ENCODE measurements at regions not wholly inside any gene's neighbourhood (a gene's known extent, or its start where the extent isn't known, plus 50 kb on each side); places are given as distances from the start of the nearest gene placed in this dataset.

DNA sequence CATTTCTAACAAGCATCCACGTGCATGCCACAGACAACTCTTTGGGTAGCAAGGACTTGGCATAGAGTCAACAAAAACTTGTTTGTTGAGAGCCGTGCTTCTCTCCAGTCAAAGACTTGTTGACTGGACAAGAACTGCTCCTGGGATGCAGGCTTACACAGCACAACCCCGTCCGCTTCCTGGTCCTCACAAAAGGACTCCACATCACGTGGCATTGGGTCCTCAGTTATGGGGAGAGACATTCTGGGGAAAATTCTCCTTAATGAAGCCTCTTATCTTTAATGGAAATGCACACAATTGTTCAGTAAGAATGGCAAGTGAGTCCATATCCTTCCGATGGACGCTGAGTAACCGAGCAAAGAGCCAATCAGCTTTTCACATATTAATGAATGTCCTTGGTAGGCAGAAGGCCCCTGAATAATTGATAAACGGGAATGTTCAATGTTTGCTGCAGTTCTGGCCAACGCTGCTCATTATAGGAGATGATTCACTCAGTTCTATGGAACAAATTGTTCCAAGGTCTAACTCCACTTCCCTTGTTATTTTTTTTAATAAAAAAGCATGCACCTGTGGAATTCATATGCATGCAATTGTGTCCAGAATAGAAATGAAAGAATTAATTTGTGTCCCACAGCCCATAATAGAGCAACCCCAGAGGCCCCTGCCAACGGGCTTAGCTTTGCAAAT, 97.0 kb upstream of the ZNF366 start (continued):
- TF ChIP-seq, protein P1, sequence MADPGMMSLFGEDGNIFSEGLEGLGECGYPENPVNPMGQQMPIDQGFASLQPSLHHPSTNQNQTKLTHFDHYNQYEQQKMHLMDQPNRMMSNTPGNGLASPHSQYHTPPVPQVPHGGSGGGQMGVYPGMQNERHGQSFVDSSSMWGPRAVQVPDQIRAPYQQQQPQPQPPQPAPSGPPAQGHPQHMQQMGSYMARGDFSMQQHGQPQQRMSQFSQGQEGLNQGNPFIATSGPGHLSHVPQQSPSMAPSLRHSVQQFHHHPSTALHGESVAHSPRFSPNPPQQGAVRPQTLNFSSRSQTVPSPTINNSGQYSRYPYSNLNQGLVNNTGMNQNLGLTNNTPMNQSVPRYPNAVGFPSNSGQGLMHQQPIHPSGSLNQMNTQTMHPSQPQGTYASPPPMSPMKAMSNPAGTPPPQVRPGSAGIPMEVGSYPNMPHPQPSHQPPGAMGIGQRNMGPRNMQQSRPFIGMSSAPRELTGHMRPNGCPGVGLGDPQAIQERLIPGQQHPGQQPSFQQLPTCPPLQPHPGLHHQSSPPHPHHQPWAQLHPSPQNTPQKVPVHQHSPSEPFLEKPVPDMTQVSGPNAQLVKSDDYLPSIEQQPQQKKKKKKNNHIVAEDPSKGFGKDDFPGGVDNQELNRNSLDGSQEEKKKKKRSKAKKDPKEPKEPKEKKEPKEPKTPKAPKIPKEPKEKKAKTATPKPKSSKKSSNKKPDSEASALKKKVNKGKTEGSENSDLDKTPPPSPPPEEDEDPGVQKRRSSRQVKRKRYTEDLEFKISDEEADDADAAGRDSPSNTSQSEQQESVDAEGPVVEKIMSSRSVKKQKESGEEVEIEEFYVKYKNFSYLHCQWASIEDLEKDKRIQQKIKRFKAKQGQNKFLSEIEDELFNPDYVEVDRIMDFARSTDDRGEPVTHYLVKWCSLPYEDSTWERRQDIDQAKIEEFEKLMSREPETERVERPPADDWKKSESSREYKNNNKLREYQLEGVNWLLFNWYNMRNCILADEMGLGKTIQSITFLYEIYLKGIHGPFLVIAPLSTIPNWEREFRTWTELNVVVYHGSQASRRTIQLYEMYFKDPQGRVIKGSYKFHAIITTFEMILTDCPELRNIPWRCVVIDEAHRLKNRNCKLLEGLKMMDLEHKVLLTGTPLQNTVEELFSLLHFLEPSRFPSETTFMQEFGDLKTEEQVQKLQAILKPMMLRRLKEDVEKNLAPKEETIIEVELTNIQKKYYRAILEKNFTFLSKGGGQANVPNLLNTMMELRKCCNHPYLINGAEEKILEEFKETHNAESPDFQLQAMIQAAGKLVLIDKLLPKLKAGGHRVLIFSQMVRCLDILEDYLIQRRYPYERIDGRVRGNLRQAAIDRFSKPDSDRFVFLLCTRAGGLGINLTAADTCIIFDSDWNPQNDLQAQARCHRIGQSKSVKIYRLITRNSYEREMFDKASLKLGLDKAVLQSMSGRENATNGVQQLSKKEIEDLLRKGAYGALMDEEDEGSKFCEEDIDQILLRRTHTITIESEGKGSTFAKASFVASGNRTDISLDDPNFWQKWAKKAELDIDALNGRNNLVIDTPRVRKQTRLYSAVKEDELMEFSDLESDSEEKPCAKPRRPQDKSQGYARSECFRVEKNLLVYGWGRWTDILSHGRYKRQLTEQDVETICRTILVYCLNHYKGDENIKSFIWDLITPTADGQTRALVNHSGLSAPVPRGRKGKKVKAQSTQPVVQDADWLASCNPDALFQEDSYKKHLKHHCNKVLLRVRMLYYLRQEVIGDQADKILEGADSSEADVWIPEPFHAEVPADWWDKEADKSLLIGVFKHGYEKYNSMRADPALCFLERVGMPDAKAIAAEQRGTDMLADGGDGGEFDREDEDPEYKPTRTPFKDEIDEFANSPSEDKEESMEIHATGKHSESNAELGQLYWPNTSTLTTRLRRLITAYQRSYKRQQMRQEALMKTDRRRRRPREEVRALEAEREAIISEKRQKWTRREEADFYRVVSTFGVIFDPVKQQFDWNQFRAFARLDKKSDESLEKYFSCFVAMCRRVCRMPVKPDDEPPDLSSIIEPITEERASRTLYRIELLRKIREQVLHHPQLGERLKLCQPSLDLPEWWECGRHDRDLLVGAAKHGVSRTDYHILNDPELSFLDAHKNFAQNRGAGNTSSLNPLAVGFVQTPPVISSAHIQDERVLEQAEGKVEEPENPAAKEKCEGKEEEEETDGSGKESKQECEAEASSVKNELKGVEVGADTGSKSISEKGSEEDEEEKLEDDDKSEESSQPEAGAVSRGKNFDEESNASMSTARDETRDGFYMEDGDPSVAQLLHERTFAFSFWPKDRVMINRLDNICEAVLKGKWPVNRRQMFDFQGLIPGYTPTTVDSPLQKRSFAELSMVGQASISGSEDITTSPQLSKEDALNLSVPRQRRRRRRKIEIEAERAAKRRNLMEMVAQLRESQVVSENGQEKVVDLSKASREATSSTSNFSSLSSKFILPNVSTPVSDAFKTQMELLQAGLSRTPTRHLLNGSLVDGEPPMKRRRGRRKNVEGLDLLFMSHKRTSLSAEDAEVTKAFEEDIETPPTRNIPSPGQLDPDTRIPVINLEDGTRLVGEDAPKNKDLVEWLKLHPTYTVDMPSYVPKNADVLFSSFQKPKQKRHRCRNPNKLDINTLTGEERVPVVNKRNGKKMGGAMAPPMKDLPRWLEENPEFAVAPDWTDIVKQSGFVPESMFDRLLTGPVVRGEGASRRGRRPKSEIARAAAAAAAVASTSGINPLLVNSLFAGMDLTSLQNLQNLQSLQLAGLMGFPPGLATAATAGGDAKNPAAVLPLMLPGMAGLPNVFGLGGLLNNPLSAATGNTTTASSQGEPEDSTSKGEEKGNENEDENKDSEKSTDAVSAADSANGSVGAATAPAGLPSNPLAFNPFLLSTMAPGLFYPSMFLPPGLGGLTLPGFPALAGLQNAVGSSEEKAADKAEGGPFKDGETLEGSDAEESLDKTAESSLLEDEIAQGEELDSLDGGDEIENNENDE (IDR thresholded peaks at IDR 0.05; ENCODE audit: low read depth, low read length), result no peak
- TF ChIP-seq CCAR2 (IDR thresholded peaks at IDR 0.05; ENCODE audit: low read depth, low read length) (no peak), USF1 (CRISPR knock-in tag; IDR thresholded peaks at IDR 0.05) (no peak), ZBTB2 (IDR thresholded peaks at IDR 0.05) (no peak)
